A549 (cell line): ENCODE measurements at regions not wholly inside any gene's neighbourhood (a gene's known extent, or its start where the extent isn't known, plus 50 kb on each side); places are given as distances from the start of the nearest gene placed in this dataset.
"Not testable (repeated sequence)": the region's sequence is repeated elsewhere in the genome, so short reads cannot be mapped to it uniquely, and the experiment has no call there.

Source experiments
- CEBPB ChIP-seq, 2 experiments: fragments of >200 bp in 1 of 2; sonication (Bioruptor Twin) in 1 of 2; formaldehyde crosslinking in 1 of 2; IDR thresholded peaks; 2 replicates each; pipeline ENCODE4 v1.6.1; 2012 to 2016
- CTCF ChIP-seq: fragments of >200 bp; sonication (Bioruptor Twin); formaldehyde crosslinking; IDR thresholded peaks from 3 replicates; pipeline ENCODE4 v1.5.1; 2016
- EHMT2 ChIP-seq: fragments of 200-600 bp; sonication (generic); IDR thresholded peaks from 2 replicates; pipeline ENCODE4 v1.6.1; 2016; ENCODE audit warnings: antibody characterized with exemption, low read depth, mild to moderate bottlenecking, moderate library complexity
- EP300 ChIP-seq, 2 experiments: fragments of >200 bp; sonication (Bioruptor Twin); formaldehyde crosslinking; IDR thresholded peaks; 2 replicates in 1 of 2; 3 replicates in 1 of 2; pipeline ENCODE4 v1.6.1; 2016 to 2017
- HMGXB4 ChIP-seq: fragments of 250-450 bp; sonication (Bioruptor Pico); IDR thresholded peaks from 2 replicates; pipeline ENCODE4 v1.5.0; 2021; ENCODE audit warnings: mild to moderate bottlenecking, moderate library complexity, borderline replicate concordance
- HOXB5 ChIP-seq: fragments of 250-450 bp; sonication (Bioruptor Pico); IDR thresholded peaks from 2 replicates; pipeline ENCODE4 v1.5.0; 2020; ENCODE audit warnings: mild to moderate bottlenecking, moderate library complexity
- KDM1A ChIP-seq: fragments of 200-600 bp; sonication (generic); IDR thresholded peaks from 2 replicates; pipeline ENCODE4 v1.6.1; 2016; ENCODE audit warnings: low read depth, mild to moderate bottlenecking
- MAX ChIP-seq: IDR thresholded peaks from 2 replicates; pipeline ENCODE4 v1.6.1; 2012
- PBX3 ChIP-seq: IDR thresholded peaks from 2 replicates; pipeline ENCODE4 v1.6.1; 2012
- POLR2A ChIP-seq: IDR thresholded peaks from 2 replicates; pipeline ENCODE4 v1.6.1; 2012; ENCODE audit warnings: mild to moderate bottlenecking, low read length
- ZFP36 ChIP-seq: fragments of 450-650 bp; IDR thresholded peaks from 2 replicates; pipeline ENCODE4 v1.6.1; 2014; ENCODE audit warnings: borderline replicate concordance; ENCODE audit not compliant: partially characterized antibody
- ZNF302 ChIP-seq: fragments of 250-450 bp; sonication (Bioruptor Pico); IDR thresholded peaks from 2 replicates; pipeline ENCODE4 v1.9.0; 2021; ENCODE audit warnings: inconsistent platforms, mild to moderate bottlenecking, moderate library complexity

GRCh38 chr1:223952801-223953200 is 107.1 kb upstream of the TP53BP2 start:
- TF ChIP-seq CTCF; EHMT2; ZNF302 (CRISPR knock-in tag); MAX; HMGXB4 (CRISPR knock-in tag); ZFP36; EP300 (IDR thresholded peaks at IDR 0.05); PBX3; KDM1A; POLR2A; CEBPB (IDR thresholded peaks at IDR 0.05); HOXB5 (CRISPR knock-in tag): not testable (repeated sequence)
